COLO668 (cell line): ENCODE measurements at regions not wholly inside any gene's neighbourhood (a gene's known extent, or its start where the extent isn't known, plus 50 kb on each side); places are given as distances from the start of the nearest gene placed in this dataset.

Experiments
- DNase-seq: peaks from one replicate; lab custom pipeline; 2025; ENCODE audit not compliant: unreplicated experiment; lab: John Stamatoyannopoulos, UW

DNA sequence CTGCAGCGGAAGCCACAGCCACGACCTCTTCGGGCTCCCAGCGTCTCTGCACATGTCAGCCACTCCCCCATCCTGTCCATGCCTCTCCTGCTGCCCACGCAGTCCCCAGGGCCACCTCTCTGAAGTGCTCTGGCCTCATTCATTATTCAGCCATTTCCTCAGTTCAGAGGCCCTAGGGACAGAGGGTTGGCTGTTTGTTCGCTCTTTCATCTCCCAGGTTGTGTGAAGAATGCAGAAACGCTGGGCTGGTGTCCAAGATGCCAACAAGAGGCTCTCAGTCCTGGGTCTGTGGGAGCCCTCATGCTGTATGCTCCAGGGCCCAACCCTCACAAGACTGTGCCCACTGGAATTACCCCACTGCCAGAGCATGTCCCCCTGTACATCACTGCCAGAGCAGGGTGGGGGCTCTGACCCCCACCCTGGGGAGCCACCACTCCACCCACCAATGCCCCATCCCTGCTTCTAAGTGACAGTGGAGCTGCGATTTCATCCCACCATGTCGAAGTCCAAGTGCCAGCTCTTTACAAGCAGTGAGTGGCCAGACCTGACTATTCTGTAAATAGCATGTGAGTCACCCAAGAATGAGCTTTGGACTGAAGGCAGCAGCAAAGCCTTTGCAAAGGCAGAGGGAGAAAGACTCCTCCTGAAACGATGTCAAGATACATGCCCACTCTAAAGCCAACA, 209.6 kb downstream of the BUD13 start:
- no peak for DNase-seq

DNA sequence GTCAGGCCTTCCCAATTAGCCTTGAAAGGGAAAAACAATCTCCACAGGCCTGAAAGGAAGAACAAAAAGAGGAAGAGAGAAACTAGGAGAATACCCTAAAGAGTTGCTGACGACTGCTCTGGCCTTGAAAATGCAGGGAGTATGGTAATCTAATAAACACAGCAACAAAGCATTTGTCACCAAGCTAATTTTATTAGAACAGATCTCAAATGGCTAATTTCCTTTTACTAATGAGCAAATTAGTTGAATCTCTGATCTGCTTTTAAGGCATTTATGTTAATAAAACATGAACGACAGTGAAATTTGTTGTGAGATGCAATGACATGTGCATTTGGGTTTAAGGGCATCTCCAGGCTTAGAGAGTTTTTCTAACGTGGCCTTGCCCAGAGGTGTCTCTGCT, 212.2 kb downstream of the BUD13 start:
- no peak for DNase-seq

DNA sequence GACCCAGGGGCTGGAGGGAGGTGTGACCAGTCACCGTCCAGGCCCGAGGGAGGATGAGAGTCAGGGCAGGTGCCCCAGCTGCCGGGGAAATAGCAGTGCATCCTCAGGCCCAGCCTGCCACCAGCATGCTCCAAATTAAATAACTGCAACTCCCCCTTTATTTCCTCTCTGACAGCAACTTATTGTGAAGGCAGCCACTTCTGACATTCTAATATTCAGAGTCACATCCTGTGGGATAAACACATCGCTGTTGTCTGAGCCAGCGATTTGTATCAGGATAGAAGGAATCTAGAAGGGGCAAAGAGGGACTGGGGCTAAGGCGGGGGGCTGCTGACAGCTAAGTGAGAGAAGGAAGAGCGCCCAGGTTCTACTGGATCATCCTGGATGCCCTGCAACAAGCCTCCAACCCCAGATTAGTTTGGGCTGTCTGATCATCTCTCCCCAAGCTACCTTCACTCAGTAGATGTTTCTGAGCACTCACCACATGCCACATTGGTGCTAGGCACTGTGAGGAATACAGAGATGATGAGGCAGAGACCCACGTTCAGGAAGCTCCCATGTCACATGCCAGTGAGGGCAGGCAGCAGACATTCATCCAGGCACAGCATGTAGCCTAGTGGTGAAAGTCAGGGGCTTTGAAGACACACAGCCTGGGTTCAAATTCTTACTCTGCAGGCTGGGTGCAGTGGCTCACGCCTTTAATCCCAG, 214.1 kb downstream of the BUD13 start:
- DNase-seq: no peak

DNA sequence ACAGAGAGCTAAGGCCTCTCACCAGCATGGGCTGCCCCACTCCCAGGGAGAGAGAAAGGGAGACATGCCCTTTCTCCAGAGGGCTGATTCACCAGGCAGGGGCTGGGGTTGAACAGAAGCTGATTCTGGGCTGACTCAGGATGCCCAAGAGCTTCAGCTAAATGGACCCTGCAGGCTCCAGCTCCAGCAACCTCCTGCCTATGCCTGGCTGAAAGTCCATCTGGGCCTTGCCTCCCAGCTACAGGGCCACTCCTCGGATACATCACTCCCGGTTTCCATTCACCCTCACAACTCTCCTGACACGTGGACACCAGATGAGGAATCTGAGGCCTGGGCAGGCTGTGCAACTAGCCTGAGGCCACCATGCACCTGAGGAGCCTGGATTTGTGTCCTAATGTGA, 215.5 kb downstream of the BUD13 start:
- DNase-seq: no peak

DNA sequence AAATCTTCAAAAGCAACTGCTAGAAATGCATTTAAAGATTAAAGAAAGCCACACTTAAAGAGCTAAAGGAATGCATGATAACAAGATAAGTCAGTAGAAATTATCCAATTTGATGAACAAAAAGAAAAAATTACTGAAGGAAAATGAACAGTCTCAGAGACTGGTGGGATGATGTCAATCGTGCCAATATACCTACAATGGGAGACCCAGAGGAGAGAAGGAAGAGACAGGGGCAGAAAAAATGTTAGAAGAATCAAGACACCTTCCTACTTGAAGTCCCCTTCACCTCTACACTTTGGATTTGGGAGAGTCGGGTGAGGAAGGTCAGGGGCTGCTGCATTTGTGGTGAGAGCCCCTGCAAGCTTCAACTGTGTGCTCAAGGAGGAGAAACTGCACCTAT, 216.3 kb downstream of the BUD13 start:
- DNase-seq: no peak

DNA sequence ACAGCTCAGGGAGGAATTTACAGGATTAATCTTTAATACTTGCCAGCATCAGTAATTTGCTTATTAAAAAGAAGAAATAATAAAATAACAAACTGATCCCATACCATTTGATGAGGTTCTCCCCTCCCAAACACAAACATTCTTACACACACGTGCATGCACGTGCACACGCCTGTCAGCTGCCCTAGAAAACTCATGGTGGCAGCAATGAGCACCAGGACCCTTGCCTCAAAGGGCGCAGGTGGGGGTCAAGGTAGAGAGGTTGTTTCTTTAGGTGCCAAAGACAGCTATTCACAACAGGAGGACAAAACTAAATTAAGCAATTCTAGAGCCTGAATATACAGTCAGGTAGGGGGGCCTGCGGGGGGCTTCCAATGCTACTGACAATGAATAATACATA, 219.3 kb downstream of the BUD13 start:
- DNase-seq: no peak

DNA sequence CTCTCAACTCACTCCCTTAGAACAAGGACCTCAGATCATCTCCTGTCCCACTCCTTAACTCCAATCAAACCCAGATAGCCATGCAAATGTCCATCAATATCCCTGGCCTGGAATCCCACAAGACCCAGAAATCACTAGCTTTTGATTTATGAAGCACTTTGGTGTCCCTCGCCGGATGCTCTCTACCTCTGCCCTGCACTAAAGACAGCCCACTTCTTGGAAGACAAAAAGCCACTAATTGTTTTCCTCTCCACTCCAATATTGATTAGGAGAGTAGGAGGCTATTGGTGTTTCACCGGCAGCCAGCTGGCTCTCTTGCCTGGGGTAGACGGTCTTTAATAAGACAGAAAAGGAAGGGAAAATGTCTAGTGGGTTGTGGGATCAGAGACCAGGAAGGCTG, 221.2 kb downstream of the BUD13 start:
- no peak for DNase-seq

DNA sequence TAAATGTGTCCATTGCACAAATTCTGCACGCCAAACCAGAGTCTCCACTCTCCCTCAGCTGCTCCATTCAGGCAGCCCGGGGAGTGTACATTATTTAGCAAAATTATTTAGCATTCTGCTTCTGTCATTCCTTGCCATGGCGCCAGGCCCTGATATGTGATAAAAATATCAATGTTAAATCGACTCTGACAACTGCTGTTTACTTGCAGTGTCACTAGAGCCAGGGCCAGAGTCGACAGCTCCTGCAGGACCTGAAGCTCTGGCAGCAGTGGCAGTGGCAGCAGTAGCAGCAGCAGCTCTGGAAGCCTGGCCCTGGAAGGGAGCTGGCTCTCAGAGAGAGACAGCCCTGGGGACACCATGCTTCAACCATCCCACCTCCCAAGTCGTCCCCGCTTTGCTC, 224.5 kb downstream of the BUD13 start:
- no peak for DNase-seq

DNA sequence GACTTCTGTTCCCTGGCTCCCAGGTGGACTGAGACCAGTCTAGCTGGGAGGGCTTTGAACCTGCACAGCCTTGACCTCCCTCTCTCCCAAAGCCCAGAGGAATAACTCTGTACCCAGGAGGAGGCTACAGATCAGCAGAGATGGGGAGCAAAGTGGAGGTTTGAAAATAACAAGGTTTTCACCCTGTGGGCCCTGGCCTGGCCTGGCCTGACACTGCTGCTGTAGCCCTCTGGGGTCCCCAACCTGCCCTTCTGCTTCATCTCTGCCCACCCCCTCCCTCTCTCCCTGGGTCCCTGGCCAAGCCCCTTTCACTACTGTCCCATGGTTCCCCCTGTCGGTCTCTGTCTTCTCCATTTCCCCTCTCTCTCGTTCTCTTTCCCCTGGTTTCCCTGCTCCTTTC, 225.2 kb downstream of the BUD13 start:
- DNase-seq: no peak

DNA sequence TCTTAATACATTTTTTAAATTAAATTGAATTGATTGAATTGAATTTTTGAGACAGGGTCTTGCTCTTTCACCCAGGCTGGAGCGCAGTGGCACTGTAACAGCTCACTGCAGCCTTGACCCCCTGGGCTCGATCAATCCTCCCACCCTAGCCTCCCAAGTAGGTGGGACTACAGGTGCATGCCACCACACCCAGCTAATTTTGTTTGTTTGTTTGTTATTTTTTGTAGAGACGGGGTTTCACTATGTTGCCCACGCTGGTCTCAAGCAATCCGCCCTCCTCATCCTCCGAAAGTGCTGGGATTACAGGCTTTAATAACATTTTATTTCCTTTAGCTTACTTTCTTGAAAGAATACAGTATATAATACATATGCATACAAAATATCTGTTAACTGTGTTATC, 226.9 kb downstream of the BUD13 start:
- DNase-seq: no peak

DNA sequence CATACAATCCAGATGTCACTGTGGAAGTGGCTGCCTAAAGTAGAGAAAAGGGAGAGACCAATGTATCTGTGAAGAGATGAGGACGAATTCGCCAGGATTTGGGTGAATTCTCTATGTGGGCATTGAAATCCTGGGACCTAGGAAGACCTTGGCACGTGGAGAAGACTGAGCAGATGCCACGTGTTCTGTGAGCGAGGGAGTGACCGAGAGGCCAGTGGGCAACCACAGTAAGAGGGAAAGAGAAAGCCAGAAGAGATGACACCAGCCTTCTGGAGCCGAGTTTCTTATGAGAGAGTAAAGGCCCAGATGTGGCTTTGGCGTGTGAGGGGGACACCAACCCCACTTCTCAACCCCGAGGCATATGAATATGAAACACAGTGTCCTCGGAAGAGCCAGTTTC, 228.1 kb downstream of the BUD13 start:
- DNase-seq: no peak

DNA sequence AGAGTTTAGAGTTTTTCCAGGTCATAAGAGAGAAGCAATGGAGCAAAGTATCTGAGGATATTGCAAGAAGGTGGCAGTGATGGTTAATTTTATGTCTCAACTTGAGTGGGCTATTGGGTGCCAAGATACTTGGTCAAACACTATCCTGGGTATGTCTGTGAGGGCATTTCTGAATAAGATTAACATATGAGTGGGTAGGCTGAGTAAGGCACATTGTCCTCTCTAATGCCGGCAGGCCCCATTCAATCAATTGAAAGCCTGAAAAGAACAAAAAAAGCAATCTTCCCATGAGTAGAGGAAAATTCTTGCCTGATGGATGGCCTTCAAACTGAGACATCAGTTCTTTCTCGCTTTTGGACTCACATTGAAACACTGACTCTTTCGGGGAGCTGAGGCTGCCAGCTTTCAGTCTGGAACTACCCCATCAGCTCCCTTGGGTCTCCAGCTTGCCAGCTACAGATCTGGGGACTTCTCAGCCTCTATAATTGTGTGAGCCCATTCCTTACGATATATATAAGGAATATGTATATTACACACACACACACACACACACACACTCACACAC, 228.8 kb downstream of the BUD13 start:
- no peak for DNase-seq

DNA sequence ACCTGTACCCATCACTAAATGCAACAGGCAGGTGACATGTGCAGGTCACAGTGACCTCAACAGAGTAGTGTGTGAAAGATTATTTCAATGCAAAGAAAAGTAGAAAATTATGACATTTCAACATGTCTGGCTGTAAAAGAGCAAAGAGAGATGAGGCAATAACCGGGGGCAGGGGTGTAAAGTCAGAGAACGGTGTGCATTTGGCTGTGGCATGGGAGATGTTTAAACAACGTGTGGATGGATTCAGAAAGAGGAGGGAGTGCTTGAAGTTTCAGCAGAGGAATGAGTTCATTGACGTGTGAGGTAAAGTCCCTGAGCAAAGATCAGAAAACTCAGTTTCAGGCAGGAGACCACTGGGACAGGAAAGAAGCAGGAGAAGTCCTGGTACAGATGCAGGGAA, 229.7 kb downstream of the BUD13 start:
- no peak for DNase-seq

DNA sequence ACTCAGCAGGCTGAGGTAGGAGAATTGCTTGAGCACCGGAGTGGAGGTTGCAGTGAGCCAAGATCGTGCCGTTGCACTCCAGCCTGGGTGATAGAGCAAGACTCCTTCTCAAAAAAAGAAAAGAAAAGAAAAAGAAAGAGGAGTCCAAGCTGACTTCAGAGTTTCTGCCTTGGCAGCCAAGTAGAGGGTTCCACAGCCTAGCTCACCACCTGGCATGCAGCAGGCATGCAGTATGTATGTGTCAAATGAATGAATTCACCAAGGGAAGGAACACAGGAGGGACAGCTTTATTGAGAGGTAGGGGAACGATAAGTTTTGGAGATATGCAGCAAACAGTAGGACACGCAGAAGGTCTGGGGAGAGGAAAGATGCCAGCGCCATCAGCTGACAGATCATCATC, 230.4 kb downstream of the BUD13 start:
- no peak for DNase-seq

DNA sequence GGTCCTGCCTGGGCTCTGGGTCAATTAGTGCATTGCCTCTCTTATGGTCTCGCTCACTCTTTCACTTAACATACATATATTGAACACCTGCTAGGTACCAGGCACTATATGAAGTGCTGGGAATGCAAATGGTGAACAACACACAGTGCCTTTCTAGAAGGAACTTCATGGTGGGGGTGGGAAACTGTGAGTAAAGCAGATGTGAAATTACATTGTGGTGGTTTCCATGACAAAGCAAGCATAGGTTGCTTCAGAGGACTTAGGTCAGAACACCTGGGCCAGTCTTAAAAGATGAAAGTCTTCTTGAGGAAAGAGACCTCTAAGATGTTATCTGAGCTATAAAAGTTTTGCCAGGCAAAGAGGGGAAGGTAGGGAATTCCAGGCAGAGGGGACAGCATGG, 231.3 kb downstream of the BUD13 start:
- no peak for DNase-seq

DNA sequence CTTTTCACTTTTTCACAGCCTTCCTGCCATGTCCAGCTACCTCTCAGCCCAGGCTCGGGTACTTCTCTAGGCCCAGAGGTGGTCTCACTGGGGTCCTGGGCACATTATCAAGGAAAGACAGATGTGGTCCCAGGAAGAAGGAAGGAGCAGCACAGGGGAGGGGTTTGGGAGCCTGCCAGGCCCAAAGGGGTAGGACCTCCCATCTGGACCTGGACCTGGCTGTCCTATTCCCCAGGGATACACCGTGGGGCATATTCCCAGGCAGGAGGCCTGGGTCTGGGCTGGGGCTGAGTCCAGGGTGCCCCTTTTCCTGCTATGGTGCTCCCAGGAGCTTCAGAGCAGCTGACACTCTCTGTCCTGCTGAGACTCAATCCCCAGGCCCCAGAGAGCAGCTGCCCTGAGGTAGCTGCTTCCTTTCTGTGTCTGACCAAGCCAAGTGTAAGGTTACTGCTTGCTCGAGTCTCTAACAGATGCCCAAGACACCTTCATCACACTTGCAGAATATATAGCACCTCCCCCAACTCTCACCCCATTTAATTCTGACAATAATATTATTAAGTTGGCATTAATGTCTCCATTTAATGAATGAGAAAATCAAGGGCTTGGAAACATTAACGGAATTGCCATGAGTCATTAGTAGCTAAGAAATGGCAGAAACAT, 232.0 kb downstream of the BUD13 start:
- DNase-seq: no peak

DNA sequence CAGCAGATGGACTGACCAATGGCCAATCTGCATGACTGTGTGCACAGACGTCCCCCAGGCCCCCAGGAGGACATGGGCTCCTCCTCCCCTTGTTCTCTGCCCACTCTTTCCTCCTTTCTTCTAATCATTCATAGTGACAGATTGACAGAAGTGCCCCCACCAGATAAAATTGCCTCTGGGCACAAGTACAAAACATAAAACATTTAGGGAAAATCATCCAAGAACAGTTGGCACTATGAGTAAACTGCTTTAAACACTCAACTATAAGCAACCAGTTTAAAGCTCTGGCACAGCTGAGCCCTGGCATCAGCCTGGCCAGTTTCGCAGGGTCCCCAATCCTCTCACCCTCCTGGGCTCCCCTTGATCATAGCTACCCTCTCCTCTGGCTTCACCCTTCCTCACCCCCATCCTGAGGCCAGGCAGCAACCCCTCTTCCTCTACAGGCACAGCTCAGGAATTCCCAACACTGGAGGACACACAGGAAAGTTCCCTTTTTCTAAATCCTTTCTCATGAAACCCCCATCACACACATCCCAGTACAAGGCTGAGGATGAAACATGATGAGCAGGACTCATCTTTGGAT, 232.9 kb downstream of the BUD13 start:
- DNase-seq: no peak

DNA sequence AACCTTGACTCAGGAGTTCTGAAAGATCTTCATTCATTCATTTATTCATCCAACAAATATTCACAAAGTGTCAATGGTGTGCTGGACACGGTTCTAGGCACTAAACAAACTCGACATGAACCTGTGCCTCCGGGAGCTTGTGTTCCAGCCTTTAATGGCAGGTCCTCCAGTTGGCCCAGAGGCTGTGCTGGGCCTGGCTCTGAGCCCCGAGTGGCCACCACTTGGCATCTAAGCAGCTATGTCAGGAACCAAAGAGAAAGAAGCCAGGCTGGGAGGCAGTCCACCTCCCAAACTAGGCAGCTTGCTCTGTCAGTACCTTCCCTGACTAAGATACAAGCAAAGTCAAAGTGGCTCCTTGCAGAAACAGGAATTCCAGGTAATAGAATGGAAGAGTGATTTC, 233.6 kb downstream of the BUD13 start:
- no peak for DNase-seq

DNA sequence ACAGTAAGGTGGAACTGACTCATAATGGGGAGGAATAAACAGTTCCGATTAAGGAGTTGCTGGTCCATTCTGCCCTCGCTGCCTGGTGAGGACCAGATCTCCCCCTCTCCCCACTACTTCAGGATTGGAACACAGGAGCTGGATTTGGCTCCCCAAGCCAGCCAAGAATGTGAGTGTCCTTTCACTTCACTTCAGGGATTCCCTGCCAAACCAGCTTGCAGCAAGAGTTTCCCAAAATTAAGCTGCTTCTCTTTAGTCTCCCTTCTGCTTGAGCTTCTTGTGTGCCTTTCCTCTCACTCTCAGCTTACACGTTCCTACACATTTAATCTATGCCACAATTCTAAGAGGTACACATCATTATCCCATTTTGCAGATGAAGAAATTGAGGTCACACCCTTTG, 234.1 kb downstream of the BUD13 start:
- DNase-seq: no peak

DNA sequence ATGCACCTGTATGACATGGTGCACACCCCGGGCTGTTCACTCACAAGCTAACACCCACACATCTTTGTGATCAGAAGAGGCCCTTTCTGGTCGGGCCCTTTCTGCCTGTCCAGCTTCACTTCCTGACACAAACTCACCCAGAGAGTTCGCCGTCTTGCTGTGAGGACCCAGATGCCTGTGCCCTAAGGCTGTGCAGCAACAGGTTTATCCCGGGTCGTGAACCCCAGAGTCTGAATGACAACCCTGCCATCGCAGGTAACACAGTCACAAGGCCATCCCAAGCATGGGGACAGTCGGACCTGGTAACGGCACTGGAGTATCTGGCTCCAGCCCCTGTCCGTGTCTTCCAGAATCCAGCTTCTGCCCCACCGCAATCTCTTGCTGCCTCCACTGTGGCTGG, 235.1 kb downstream of the BUD13 start:
- DNase-seq: no peak

DNA sequence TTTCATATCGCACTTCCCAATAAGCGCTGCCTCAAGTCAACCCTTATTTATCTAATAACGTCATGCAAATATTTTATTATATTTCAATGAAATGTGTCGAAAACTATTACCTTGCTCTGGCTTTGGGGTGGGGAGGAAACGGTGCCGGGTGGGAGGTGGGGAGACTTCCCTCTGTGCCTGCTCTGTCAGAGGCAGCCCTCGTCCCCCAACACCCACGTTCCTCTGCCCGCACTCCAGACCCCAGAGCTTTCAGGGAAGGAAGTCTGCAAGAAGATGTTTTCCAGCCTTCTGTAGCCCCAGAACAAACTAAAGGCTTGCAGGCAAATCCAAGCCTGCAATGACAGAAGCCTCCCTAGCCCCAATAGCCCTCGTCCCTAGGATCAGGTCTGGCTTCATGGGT, 235.7 kb downstream of the BUD13 start:
- no peak for DNase-seq

DNA sequence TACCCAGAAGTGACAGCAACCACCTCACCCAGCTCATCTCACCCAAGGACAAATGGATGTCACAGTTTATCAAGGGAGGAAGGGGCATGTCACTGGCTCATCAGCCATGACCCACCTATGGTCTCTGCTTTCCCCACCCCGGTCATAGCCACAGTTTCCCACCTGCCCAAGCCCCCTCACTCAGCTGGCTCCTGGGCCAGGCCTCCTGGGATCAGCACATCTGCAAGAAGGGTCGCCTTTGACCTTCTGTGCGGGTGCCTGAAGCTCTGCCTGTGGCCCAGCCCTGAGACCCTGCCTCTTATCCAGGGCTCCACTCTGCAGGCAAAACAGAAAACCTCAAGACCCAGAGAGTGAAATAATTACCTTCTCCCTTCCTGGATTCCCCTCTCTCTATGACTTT, 236.4 kb downstream of the BUD13 start:
- DNase-seq: no peak
